NCI-H1417 (cell line): ENCODE measurements at regions not wholly inside any gene's neighbourhood (a gene's known extent, or its start where the extent isn't known, plus 50 kb on each side); places are given as distances from the start of the nearest gene placed in this dataset.
A peak's percentile ranks its signal among the peaks of the same experiment; 100 is the strongest.

ENCODE experiments used
- DNase-seq, 3 experiments: peaks; one replicate each; lab custom pipeline; 2025; lab: John Stamatoyannopoulos, UW

- DNase-seq = no peak
These were observed 214.4 kb downstream of the ERMARD start for GRCh38 chr6:169965657-169966311.

- DNase-seq = no peak
These were observed 213.8 kb downstream of the ERMARD start for GRCh38 chr6:169965239-169965638.

GRCh38 chr6:169964486-169965180 is 213.2 kb downstream of the ERMARD start:
- DNase-seq = no peak

- no peak for DNase-seq
These were observed 212.3 kb downstream of the ERMARD start for GRCh38 chr6:169963581-169964297.

GRCh38 chr6:169962604-169963469 is 211.4 kb downstream of the ERMARD start:
- DNase-seq = no peak

GRCh38 chr6:169961772-169962561 is 210.5 kb downstream of the ERMARD start:
- DNase-seq = no peak

- DNase-seq = peak in 2 of 3 experiments; percentile 37 to 59
These were observed 209.6 kb downstream of the ERMARD start for GRCh38 chr6:169960886-169961611.

GRCh38 chr6:169960521-169960885 is 209.1 kb downstream of the ERMARD start:
- DNase-seq = peak in 2 of 3 experiments; percentile 31 to 65

- DNase-seq = peak in 2 of 3 experiments; percentile 54 to 72
These were observed 208.6 kb downstream of the ERMARD start for GRCh38 chr6:169960003-169960344.

GRCh38 chr6:169959136-169960002 is 207.9 kb downstream of the ERMARD start:
- peak; percentile 75 to 98 (median 87) for DNase-seq

- DNase-seq = no peak
These were observed 207.1 kb downstream of the ERMARD start for GRCh38 chr6:169958510-169958909.

GRCh38 chr6:169957351-169957963 is 206.0 kb downstream of the ERMARD start:
- no peak for DNase-seq

GRCh38 chr6:169956580-169956979 is 205.2 kb downstream of the ERMARD start:
- DNase-seq = no peak

GRCh38 chr6:169955731-169956437 is 204.5 kb downstream of the ERMARD start:
- DNase-seq = no peak

GRCh38 chr6:169954977-169955376 is 203.6 kb downstream of the ERMARD start:
- DNase-seq = no peak

GRCh38 chr6:169953686-169954085 is 202.3 kb downstream of the ERMARD start:
- DNase-seq = peak in 2 of 3 experiments; percentile 28 to 37

GRCh38 chr6:169950558-169950957 is 199.1 kb downstream of the ERMARD start:
- peak; percentile 26 to 87 (median 65) for DNase-seq

GRCh38 chr6:169949511-169950097 is 198.2 kb downstream of the ERMARD start:
- DNase-seq = no peak
